SK-N-MC (cell line): ENCODE measurements at regions not wholly inside any gene's neighbourhood (a gene's known extent, or its start where the extent isn't known, plus 50 kb on each side); places are given as distances from the start of the nearest gene placed in this dataset.

Source experiments
- EZH2 ChIP-seq: fragments of 200-600 bp; sonication (generic); IDR thresholded peaks from one replicate; pipeline ENCODE4 v1.6.1; 2017; ENCODE audit warnings: antibody characterized with exemption
- FOXP2 ChIP-seq: optimal IDR thresholded peaks from 2 replicates; pipeline ENCODE3; 2011; ENCODE audit warnings: mild to moderate bottlenecking, moderate library complexity; ENCODE audit not compliant: insufficient read depth; ENCODE audit errors: extremely low read length, control extremely low read depth
- POLR2AphosphoS5 ChIP-seq: IDR thresholded peaks from 2 replicates; pipeline ENCODE4 v1.6.1; 2012; ENCODE audit warnings: mild to moderate bottlenecking, low read depth, low read length, borderline replicate concordance

DNA sequence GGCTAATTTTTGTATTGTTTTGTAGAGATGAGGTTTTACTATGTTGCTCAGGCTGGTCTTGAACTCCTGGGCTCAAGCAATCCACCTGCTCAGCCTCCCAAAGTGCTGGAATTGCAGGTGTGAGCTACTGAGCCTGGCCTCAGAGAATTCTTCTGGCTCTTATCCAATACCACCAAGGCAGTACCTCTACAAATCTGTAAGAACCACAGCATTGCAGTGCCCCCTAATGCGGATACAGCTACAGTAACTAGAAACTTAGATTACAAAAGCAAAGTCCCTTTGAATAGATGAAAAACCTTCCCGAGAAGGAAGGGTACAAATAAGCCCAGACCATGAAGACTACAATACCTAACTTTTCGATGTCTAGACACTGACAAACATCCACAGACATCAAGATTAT is 107.9 kb upstream of the DPPA4 start:
- no peak for TF ChIP-seq FOXP2
- no peak for TF ChIP-seq EZH2
- no peak for TF ChIP-seq POLR2AphosphoS5
